Stomach smooth muscle (tissue), 2 donors: ENCODE measurements at regions not wholly inside any gene's neighbourhood (a gene's known extent, or its start where the extent isn't known, plus 50 kb on each side); places are given as distances from the start of the nearest gene placed in this dataset.

Source experiments
- H3K27ac ChIP-seq: one replicate; pipeline ENCODE4 v1.7.0; 2013; ENCODE audit warnings: mild to moderate bottlenecking, low read length, inconsistent platforms
- H3K27me3 ChIP-seq, 2 donors: one replicate each; pipeline ENCODE4 v1.7.0; 2013; ENCODE audit warnings: low read length in 2 of 2; ENCODE audit not compliant: insufficient read depth in 2 of 2, control insufficient read depth in 1 of 2
- H3K36me3 ChIP-seq, 2 donors: one replicate each; pipeline ENCODE4 v1.7.0; 2013; ENCODE audit warnings: low read length in 2 of 2; ENCODE audit not compliant: control insufficient read depth in 2 of 2, insufficient read depth in 2 of 2
- H3K4me1 ChIP-seq: one replicate; pipeline ENCODE4 v1.7.0; 2013; ENCODE audit warnings: low read length; ENCODE audit not compliant: control insufficient read depth, insufficient read depth
- H3K4me3 ChIP-seq, 2 donors: one replicate each; pipeline ENCODE4 v1.7.0; 2013; ENCODE audit warnings: low read length in 2 of 2
- H3K9ac ChIP-seq, 2 donors: one replicate each; pipeline ENCODE4 v1.7.0; 2013; ENCODE audit warnings: low read length in 2 of 2, mild to moderate bottlenecking in 1 of 2
- H3K9me3 ChIP-seq, 2 donors: one replicate each; pipeline ENCODE4 v1.7.0; 2013; ENCODE audit warnings: low read length in 2 of 2; ENCODE audit not compliant: control insufficient read depth in 2 of 2
- donor health status: healthy.
- donor health status: Pancreatic carcinoma.

DNA sequence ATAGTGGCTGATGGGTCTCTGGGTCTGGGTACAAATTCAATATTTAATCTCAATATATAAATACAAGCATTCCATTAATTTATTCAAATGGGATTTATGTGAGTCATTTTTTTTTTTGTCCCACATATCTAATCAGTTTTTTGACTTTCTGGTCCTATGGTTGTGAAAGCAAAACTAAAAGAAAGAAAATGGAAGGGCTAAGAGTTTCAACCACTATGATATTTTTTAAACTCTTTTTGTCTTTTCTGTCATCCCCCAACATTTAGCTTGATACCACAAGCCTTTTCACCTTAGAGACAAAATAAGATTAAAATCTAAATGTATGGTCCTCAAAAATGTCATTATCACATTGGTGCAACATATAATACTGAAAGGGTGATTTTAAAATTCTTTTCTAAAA, 602.7 kb upstream of the CHRM3 start:
- Histone ChIP-seq H3K9ac (no peak overlapping the region), H3K36me3 (no peaks in the 10 kb centered on the region), H3K4me3 (no peak overlapping the region), H3K27me3 (no peaks in the 10 kb centered on the region), H3K9me3 (no peaks in the 10 kb centered on the region), H3K27ac (no peak overlapping the region), H3K4me1 (no peaks in the 10 kb centered on the region)

- no peaks in the 10 kb centered on the region for H3K9me3 ChIP-seq
- H3K9ac ChIP-seq: no peak overlapping the region
- H3K4me1 ChIP-seq: no peaks in the 10 kb centered on the region
- H3K4me3 ChIP-seq: no peak overlapping the region
- H3K36me3 ChIP-seq: no peaks in the 10 kb centered on the region
- no peaks in the 10 kb centered on the region for H3K27me3 ChIP-seq
- no peak overlapping the region for H3K27ac ChIP-seq
Observed at GRCh38 chr1:238779716-238780115, 606.7 kb upstream of the CHRM3 start.

DNA sequence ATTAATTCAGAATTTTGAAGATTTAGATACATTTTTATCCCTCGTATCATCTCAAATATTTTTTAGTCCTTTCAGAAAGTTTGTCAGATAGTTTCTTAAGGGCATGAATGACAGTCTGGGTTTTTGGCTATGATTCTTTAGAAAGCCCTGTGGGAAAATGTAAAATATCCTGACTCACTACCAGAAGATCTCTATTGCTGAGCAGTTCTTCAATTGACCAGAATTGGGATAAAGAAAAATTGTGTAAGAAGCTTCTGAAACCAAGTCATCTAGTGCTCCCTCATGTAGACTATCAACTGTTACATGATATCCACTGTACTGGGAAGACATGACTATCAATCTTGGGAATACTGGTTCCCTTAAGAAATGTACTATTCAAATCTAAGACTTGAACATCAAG, 608.3 kb upstream of the CHRM3 start:
- Histone ChIP-seq H3K36me3 (no peaks in the 10 kb centered on the region), H3K9ac (no peak overlapping the region), H3K4me3 (no peak overlapping the region), H3K9me3 (no peaks in the 10 kb centered on the region), H3K27ac (no peak overlapping the region), H3K27me3 (no peaks in the 10 kb centered on the region), H3K4me1 (no peaks in the 10 kb centered on the region)

DNA sequence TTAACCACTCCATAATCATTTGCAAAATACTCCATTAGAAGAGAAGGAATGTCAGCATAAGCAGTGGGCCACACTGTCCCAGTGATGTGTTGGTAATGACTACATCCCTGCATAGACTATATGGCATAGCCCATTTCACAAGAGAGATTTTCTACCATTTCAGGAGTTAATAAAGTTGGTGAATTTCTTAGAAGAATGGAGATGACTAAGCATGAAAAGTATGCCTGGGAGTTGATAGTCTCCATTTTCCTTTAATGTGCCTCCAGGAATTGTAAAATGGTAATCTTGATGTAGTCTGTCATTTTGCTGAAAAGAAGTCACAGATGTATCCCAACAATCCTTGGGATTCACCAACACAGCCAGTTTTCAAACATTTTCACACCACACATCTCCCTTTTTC, 608.8 kb upstream of the CHRM3 start:
- no peaks in the 10 kb centered on the region for H3K9me3 ChIP-seq
- no peak overlapping the region for H3K9ac ChIP-seq
- H3K36me3 ChIP-seq: no peaks in the 10 kb centered on the region
- no peaks in the 10 kb centered on the region for H3K4me1 ChIP-seq
- no peak overlapping the region for H3K27ac ChIP-seq
- no peak overlapping the region for H3K4me3 ChIP-seq
- H3K27me3 ChIP-seq: no peaks in the 10 kb centered on the region

DNA sequence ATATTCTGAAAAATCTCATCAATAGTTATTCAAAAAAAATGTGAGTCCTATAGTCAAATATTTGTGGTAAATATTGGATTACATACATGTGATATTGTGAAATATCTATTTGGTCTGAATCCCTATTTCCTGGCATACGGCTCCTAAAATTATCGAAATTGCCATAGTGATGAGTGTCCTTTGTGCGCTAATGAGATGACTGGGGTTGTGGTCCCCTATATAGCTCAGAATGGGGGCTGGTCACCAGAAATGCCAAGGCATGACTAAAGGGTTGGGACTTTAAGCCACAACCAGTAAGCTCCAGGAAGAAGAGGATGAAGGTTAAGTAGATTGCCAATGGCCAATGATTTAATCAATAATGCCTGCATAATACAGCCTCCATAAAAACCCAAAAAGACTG, 610.2 kb upstream of the CHRM3 start:
- H3K9ac ChIP-seq: no peak overlapping the region
- no peaks in the 10 kb centered on the region for H3K36me3 ChIP-seq
- no peak overlapping the region for H3K4me3 ChIP-seq
- H3K9me3 ChIP-seq: no peaks in the 10 kb centered on the region
- H3K27me3 ChIP-seq: no peaks in the 10 kb centered on the region
- no peak overlapping the region for H3K27ac ChIP-seq
- H3K4me1 ChIP-seq: no peaks in the 10 kb centered on the region

DNA sequence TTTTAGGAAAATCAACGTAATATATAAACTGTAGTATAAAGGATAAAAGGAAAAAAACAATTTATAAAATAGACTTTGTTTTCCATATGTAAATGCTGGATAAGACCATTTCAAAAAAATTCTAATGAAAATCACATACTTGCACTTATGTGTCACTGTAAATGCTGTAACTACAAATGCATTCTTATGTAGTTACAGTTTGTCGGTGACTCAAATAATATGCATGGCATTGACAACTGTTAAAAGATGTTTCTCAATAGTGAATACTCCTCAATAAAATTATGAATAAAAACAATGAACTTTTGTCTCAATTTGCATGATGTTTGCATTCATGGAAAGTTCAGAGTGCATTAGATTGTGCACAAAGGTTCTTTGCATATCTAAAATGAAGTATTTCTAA, 614.0 kb upstream of the CHRM3 start:
- Histone ChIP-seq H3K4me1 (no peaks in the 10 kb centered on the region), H3K4me3 (no peak overlapping the region), H3K27me3 (no peaks in the 10 kb centered on the region), H3K27ac (no peak overlapping the region), H3K9me3 (no peaks in the 10 kb centered on the region), H3K36me3 (no peaks in the 10 kb centered on the region), H3K9ac (no peak overlapping the region)

GRCh38 chr1:238767321-238767720, 619.0 kb upstream of the CHRM3 start:
- no peaks in the 10 kb centered on the region for H3K4me1 ChIP-seq
- no peak overlapping the region for H3K27ac ChIP-seq
- H3K9me3 ChIP-seq: peaks cover 7 to 10% of the 10 kb centered on the region in 2 donors
- no peak overlapping the region for H3K4me3 ChIP-seq
- H3K36me3 ChIP-seq: no peaks in the 10 kb centered on the region
- H3K27me3 ChIP-seq: no peaks in the 10 kb centered on the region
- H3K9ac ChIP-seq: no peak overlapping the region

DNA sequence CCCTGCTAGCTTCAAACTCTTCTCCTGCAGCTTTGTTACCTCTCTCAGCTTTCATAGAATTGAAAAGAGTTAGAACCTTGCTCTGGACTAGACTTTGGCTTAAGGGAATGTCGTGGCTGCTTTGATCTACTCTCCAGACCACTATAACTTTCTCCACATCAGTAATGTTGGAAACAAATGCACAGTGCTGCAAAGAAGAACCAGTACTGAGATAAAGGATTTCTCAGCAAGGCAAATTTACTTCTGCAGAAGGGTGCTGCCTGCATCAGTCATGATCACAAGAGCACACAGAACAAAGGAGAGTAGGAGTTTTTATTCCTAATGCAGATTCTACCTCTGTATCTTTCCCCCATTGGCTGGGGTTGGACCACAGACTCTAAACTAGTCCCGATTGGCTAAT, 621.6 kb upstream of the CHRM3 start:
- Histone ChIP-seq H3K4me1 (no peaks in the 10 kb centered on the region), H3K9ac (no peak overlapping the region), H3K27ac (no peak overlapping the region), H3K36me3 (no peaks in the 10 kb centered on the region), H3K27me3 (no peaks in the 10 kb centered on the region), H3K9me3 (peaks cover 8 to 10% of the 10 kb centered on the region in 2 donors), H3K4me3 (no peak overlapping the region)

DNA sequence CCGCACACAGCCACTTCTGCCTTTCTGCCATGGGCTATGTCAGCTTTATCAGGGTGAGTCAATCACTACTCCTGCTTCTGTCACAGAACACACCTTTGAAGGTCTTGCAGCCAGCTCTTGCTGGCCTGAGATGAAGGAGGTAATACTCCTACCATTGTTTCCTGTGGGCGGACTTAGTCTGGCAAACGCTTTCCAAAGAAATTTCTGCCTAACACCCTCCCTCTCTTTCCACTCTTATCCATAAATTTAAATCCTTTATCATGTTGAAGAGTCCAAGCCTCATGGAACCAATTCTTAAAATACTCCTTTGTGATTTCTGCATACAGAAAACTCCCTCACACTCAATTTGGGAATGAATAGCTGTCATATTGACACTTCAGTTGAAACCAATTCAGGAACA, 633.1 kb upstream of the CHRM3 start:
- Histone ChIP-seq H3K27me3 (no peaks in the 10 kb centered on the region), H3K4me1 (no peaks in the 10 kb centered on the region), H3K9me3 (no peaks in the 10 kb centered on the region), H3K36me3 (no peaks in the 10 kb centered on the region), H3K9ac (no peak overlapping the region), H3K4me3 (no peak overlapping the region), H3K27ac (no peak overlapping the region)

DNA sequence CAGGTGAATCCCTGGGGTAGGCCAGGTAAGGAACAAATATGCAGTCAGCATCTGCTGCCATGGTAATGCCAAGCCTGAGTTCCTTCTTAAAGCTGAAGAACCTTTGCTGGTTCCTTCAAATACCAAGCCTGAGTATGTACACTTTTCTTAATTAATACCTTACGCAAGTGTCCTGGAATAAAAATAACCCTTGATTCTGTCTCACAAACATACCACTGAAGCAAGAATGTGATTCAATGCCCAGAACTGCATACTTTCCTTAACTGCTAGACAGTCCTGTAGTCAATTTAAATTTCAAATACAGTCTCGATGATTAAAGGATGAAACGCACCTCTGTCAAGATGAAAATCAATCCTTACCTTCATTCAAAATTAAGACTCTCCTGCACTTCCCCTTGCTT, 634.0 kb upstream of the CHRM3 start:
- Histone ChIP-seq H3K36me3 (no peaks in the 10 kb centered on the region), H3K9ac (no peak overlapping the region), H3K9me3 (no peaks in the 10 kb centered on the region), H3K27me3 (no peaks in the 10 kb centered on the region), H3K4me3 (no peak overlapping the region), H3K4me1 (no peaks in the 10 kb centered on the region), H3K27ac (no peak overlapping the region)

DNA sequence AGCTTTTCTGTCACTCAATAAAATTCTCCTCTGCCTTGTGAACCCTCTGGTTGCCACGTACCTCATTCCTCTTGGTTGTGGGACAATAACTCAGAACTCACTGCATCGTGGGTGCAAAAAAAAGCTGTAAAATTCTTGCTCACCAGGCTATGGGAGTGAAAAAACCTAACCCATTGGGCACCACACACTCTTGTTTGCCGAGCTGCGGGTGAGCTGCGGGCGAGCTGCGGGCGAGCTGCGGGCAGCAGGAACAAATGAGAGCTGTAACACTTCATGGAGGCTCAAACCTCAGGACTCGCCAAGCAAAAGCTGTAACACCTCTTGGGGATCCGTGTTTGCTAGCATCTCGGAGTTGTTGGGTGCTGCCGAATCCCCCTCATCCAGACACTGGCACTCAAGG, 641.3 kb upstream of the CHRM3 start:
- Histone ChIP-seq H3K36me3 (no peaks in the 10 kb centered on the region), H3K27me3 (no peaks in the 10 kb centered on the region), H3K27ac (no peak overlapping the region), H3K9ac (no peak overlapping the region), H3K9me3 (peaks cover 0 to 9% of the 10 kb centered on the region in 2 donors), H3K4me3 (no peak overlapping the region), H3K4me1 (no peaks in the 10 kb centered on the region)

- Histone ChIP-seq H3K9me3 (no peaks in the 10 kb centered on the region), H3K27ac (no peak overlapping the region), H3K4me1 (no peaks in the 10 kb centered on the region), H3K27me3 (no peaks in the 10 kb centered on the region), H3K9ac (no peak overlapping the region), H3K4me3 (no peak overlapping the region), H3K36me3 (no peaks in the 10 kb centered on the region)
Observed at GRCh38 chr1:238738892-238739291, 647.5 kb upstream of the CHRM3 start.
